Colonic mucosa (tissue), 4 donors: ENCODE measurements at regions not wholly inside any gene's neighbourhood (a gene's known extent, or its start where the extent isn't known, plus 50 kb on each side); places are given as distances from the start of the nearest gene placed in this dataset.

Experiments used
- DNase-seq: peaks from one replicate; pipeline ENCODE4 v3.0.0-alpha.2; 2020
- H3K27ac ChIP-seq: fragments of 200-600 bp; one replicate; pipeline ENCODE4 v1.8.0; 2021
- H3K27me3 ChIP-seq: fragments of 200-600 bp; one replicate; pipeline ENCODE4 v1.8.0; 2021
- H3K36me3 ChIP-seq: fragments of 200-600 bp; one replicate; pipeline ENCODE4 v1.8.0; 2021
- H3K4me1 ChIP-seq: fragments of 200-600 bp; one replicate; pipeline ENCODE4 v1.8.0; 2021; ENCODE audit warnings: mild to moderate bottlenecking
- H3K4me3 ChIP-seq: fragments of 200-600 bp; one replicate; pipeline ENCODE4 v1.8.0; 2021
- H3K9ac ChIP-seq, 2 donors: one replicate each; pipeline ENCODE4 v1.7.0; 2013; ENCODE audit warnings: control low read depth in 2 of 2, low read depth in 2 of 2, low read length in 2 of 2
- H3K9me3 ChIP-seq: fragments of 200-600 bp; one replicate; pipeline ENCODE4 v1.8.0; 2021
- intact Hi-C: fragments of 100-400 bp; cut with DNase I; formaldehyde crosslinking; loops from one replicate; pipeline ENCODE4 v1.14.1; 2022
- TF ChIP-seq, protein P1 (sequence below): fragments of 200-600 bp; IDR thresholded peaks from one replicate; pipeline ENCODE4 v1.8.0; 2022; ENCODE audit warnings: antibody characterized with exemption, mild to moderate bottlenecking
- donor health status: healthy.
- donor health status: DM: no; HTN: no; CAD: no.
- donor health status: DM: no; HTN: no; CAD: no.

DNA sequence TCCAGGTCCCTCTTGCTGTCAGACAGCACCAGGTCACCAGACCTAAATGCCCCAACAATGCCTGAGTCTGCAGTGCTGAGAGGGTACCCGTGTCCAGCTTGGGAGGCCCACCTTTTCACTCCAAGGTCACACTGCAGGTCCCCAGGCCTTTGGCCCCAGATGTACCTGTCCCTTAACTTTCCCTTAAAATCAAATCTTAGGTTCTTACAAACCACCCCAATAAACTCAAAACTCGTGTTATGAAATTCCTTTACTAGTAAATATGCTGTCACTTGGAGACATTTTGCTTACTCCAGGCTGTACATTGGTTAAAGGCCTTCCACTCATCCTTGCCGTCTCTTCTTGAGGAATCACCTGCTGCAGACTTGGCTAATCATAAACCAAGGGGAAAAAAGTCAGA lies 165.7 kb upstream of the RREB1 start:
- Histone ChIP-seq H3K9me3 (no peaks in the 10 kb centered on the region), H3K27me3 (no peaks in the 10 kb centered on the region), H3K36me3 (no peaks in the 10 kb centered on the region), H3K4me1 (no peaks in the 10 kb centered on the region), H3K9ac (no peak overlapping the region), H3K27ac (no peak overlapping the region), H3K4me3 (no peak overlapping the region)
- intact Hi-C loops = no loop called here
- TF ChIP-seq, protein P1, sequence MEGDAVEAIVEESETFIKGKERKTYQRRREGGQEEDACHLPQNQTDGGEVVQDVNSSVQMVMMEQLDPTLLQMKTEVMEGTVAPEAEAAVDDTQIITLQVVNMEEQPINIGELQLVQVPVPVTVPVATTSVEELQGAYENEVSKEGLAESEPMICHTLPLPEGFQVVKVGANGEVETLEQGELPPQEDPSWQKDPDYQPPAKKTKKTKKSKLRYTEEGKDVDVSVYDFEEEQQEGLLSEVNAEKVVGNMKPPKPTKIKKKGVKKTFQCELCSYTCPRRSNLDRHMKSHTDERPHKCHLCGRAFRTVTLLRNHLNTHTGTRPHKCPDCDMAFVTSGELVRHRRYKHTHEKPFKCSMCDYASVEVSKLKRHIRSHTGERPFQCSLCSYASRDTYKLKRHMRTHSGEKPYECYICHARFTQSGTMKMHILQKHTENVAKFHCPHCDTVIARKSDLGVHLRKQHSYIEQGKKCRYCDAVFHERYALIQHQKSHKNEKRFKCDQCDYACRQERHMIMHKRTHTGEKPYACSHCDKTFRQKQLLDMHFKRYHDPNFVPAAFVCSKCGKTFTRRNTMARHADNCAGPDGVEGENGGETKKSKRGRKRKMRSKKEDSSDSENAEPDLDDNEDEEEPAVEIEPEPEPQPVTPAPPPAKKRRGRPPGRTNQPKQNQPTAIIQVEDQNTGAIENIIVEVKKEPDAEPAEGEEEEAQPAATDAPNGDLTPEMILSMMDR = no peak
- DNase-seq = no peak

DNA sequence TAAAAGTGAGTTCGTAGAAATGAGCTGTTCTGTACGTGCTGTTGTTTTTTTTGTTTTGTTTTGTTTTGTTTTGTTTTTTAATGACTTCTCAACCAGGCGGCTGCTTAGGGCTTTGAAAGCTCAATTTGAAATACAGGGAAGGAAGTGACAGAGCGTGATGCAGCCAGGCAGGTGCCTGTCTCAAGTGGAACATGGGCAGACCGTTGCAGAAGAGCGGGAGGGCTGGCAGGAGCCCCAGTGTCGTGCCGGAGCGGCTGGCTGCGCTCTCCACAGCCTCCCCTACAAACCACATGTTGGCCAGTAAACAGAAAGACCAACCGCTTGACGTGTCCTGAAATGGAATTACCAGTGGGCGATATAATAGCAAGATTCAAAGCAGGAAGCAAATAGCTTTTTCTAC lies 164.9 kb upstream of the RREB1 start:
- Histone ChIP-seq H3K9me3 (no peaks in the 10 kb centered on the region), H3K27ac (no peak overlapping the region), H3K9ac (no peak overlapping the region), H3K27me3 (no peaks in the 10 kb centered on the region), H3K36me3 (no peaks in the 10 kb centered on the region), H3K4me1 (no peaks in the 10 kb centered on the region), H3K4me3 (no peak overlapping the region)
- DNase-seq = no peak
- intact Hi-C loops = no loop called here
- TF ChIP-seq, protein P1 = no peak

DNA sequence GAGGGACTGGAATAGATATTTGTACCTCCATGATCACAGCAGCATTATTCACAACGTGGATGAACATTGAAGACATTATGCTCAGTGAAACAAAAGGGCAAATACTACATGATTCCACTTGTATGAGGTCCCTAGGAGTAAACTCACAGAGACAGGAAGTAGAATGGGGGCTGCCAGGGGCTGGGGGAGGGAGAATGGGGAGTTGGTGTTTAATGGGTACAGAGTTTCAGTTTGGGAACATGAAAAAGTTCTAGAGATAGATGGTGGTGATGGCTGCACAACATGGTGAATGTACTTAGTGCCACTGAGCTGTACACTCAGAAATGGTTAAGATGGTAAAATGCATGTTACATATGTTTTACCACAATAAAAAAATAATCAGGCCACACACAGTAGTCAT lies 164.3 kb upstream of the RREB1 start:
- Histone ChIP-seq H3K9me3 (no peaks in the 10 kb centered on the region), H3K27me3 (no peaks in the 10 kb centered on the region), H3K9ac (no peak overlapping the region), H3K4me1 (no peaks in the 10 kb centered on the region), H3K4me3 (no peak overlapping the region), H3K36me3 (no peaks in the 10 kb centered on the region), H3K27ac (no peak overlapping the region)
- intact Hi-C loops = no loop called here
- TF ChIP-seq, protein P1 = no peak
- no peak for DNase-seq

DNA sequence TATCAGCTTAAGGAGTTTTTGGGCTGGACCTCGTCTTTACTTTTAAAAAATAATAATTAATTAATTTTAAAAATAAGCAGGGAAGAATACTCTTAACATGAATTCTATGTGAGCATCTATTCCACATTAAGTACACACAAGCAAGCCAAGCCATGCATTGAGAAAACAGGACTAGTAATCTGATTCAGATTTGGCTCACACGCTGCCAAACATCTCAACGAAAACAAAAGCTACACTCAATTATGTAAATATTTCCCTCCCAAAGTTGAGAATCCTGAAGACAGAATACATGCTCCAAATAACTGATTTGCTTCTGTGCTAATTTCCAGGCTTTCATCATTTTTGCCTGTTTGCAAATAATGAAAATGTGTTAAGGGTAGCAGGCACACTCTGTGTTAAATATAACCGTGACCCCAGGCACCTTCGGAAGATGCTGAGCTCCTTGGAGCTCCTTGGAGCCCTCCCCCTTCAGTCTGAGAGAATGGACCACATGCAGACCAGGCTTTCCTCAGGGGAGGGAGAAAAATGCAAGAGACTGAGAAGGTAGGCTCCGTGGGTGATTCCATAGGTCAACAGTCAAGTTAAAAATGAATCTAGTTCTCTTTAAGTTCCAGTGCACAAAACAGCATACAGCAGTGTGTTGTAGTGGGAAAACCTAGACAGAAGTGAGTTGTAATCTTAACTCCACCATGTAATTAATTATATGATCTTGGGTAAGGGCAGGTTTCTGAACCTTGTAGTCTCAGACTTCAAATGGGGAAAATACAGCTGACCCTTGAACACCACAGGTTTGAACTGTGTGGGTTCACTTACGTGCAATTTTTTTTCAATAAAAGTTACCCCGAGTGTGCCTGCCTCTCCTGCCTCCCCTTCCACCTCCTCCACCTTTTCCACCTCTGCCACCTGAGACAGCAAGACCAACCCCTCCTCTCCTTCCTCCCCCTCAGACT lies 161.3 kb upstream of the RREB1 start:
- Histone ChIP-seq H3K9me3 (no peaks in the 10 kb centered on the region), H3K27me3 (no peaks in the 10 kb centered on the region), H3K9ac (no peak overlapping the region), H3K4me1 (no peaks in the 10 kb centered on the region), H3K36me3 (no peaks in the 10 kb centered on the region), H3K27ac (no peak overlapping the region), H3K4me3 (no peak overlapping the region)
- TF ChIP-seq, protein P1 = no peak
- DNase-seq = no peak
- intact Hi-C loops = no loop called here

DNA sequence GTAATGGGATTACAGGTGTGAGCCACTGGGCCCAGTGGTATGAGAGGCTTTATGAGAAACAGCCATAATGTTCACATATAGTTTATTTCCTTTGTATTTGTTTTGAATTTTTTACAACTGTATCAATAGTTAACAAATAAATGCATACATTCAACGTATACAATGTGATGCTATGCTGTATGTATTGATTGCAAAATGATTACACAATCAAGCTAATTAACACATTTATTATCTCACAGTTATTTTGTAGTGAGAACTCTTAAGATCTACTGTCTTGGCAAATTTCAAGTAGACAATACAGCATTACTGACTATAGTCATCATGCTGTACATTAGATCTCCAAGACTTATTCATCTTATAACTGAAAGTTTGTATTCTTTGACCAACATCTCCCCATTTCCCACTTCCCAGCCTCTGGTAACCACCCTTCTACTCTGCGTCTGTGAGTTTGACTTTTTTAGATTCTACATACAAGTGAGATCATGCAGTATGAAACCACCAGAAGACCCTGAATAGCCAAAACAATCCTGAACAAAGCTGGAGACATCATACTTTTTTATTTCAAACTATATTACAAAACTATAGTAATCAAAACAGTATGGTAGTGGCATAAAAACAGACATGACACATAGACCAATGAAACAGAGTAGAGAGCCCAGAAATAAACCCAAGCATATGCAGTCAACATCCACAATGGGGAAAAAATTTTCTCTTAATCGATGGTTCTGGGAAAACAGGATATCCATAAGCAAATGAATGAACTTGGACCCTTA lies 157.2 kb upstream of the RREB1 start:
- DNase-seq = no peak
- Histone ChIP-seq H3K9ac (no peak overlapping the region), H3K9me3 (no peaks in the 10 kb centered on the region), H3K27ac (no peak overlapping the region), H3K36me3 (no peaks in the 10 kb centered on the region), H3K4me1 (no peaks in the 10 kb centered on the region), H3K4me3 (no peak overlapping the region), H3K27me3 (no peaks in the 10 kb centered on the region)
- TF ChIP-seq, protein P1 = no peak
- intact Hi-C loops = no loop called here
